CD4-positive, alpha-beta T cell treated with Interleukin-6 for 4 hours (primary cell): ENCODE measurements at regions not wholly inside any gene's neighbourhood (a gene's known extent, or its start where the extent isn't known, plus 50 kb on each side); places are given as distances from the start of the nearest gene placed in this dataset.

Source experiments
- DNase-seq: peaks from one replicate; pipeline ENCODE4 v3.0.0-alpha.2; 2020; ENCODE audit warnings: mixed read lengths

DNA sequence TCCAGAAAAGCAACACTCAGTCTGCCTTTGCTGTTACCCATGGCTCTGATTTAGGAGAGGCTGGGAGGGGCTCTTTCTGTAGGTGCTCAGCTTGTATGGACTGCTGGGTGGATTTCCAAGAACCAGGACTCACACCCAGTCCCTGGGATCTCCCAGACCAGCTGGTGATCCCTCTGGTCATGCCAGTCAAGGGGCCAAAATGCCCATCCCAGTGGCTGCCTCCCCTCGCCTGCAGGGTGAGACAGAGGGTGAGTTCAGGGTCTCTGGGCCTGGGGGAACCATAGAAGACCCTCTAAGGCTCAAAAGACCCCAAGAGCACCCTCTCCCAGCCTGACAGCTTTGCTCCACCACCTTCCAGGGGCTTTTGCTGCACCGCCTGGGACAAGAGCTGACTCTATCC lies 78.6 kb upstream of the MYL2 start:
- no peak for DNase-seq

- DNase-seq = no peak
Measured at GRCh38 chr12:110998165-110998564, 77.8 kb upstream of the MYL2 start.

DNA sequence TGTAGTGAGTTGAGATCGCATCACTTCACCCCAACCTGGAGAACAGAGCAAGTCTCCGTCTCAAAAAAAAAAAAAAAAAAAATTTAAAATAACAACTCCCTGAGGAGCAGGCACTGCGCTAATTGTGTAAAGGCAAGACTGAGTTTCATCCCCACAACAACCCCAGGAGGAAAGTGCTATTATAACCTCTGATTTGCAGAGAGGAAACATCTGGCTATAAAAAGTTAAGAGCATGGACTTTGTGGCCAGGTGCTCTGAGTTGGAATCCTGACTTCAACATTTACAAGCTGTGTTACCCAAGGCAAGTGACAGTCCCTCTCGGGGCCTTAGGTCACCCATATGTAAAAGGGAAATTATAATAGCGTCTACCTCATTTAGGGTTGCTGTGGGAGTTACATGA lies 76.0 kb upstream of the MYL2 start:
- DNase-seq = no peak

- no peak for DNase-seq
Measured at GRCh38 chr12:110995615-110996014, 75.2 kb upstream of the MYL2 start.

GRCh38 chr12:110995016-110995415 lies 74.6 kb upstream of the MYL2 start:
- no peak for DNase-seq

GRCh38 chr12:110993434-110993833 lies 73.1 kb upstream of the MYL2 start:
- DNase-seq = no peak

- DNase-seq = no peak
Measured at GRCh38 chr12:110992909-110993308, 72.5 kb upstream of the MYL2 start.

- no peak for DNase-seq
Measured at GRCh38 chr12:110983811-110984210, 63.4 kb upstream of the MYL2 start.

GRCh38 chr12:110972866-110973265 lies 52.5 kb upstream of the MYL2 start:
- no peak for DNase-seq

DNA sequence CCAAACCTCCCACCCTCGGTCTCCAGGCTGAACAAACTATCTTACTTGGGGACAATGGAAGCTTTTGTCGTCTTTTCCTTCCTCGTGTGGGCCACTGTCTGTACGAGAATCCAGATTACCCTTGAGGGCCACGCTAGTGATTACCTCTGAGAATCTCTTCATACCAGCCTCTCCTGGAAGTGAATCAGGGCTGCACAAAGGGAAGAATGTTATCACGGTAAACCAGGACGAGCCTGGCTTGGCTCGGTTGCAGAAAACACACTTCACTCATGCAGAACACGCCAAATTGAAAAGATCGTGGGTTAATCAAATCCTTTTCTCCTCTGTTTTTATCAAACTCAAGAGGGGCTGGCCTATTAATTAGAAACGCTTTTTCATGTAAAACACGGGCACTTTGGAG lies 51.6 kb upstream of the MYL2 start:
- DNase-seq = no peak

GRCh38 chr12:110971189-110971920 lies 51.0 kb upstream of the MYL2 start:
- DNase-seq = no peak
